G401 (cell line): ENCODE measurements at regions not wholly inside any gene's neighbourhood (a gene's known extent, or its start where the extent isn't known, plus 50 kb on each side); places are given as distances from the start of the nearest gene placed in this dataset.
"Not testable (repeated sequence)": the region's sequence is repeated elsewhere in the genome, so short reads cannot be mapped to it uniquely, and the experiment has no call there.

Experiments
- DNase-seq: peaks from one replicate; pipeline ENCODE4 v3.0.0-alpha.2; 2015; ENCODE audit warnings: low spot score
- in situ Hi-C: cut with HindIII; loops from 2 replicates; pipeline ENCODE4 v1.10.0; 2016; ENCODE audit warnings: low sequenced_read_pairs, mixed read lengths

GRCh38 chr10:91745090-91745831 is 53.0 kb upstream of the TNKS2 start:
- DNase-seq, result peak; percentile 19
- in situ Hi-C loops, result no loop called here

GRCh38 chr10:91743465-91743864 is 54.8 kb upstream of the TNKS2 start:
- DNase-seq, result no peak
- in situ Hi-C loops, result no loop called here

- no peak for DNase-seq
- in situ Hi-C loops, result no loop called here
Measured at GRCh38 chr10:91742229-91742628, 56.0 kb upstream of the TNKS2 start.

GRCh38 chr10:91741356-91741755 is 56.9 kb upstream of the TNKS2 start:
- in situ Hi-C loops, result no loop called here
- DNase-seq, result no peak

GRCh38 chr10:91740353-91740924 is 57.8 kb upstream of the TNKS2 start:
- DNase-seq, result no peak
- in situ Hi-C loops, result no loop called here

GRCh38 chr10:91732265-91732664 is 66.0 kb upstream of the TNKS2 start:
- in situ Hi-C loops, DNase-seq: not testable (repeated sequence)

GRCh38 chr10:91729339-91729738 is 68.9 kb upstream of the TNKS2 start:
- DNase-seq, in situ Hi-C loops: not testable (repeated sequence)

- DNase-seq, result no peak
- in situ Hi-C loops, result no loop called here
Measured at GRCh38 chr10:91726355-91726754, 71.9 kb upstream of the TNKS2 start.

- no peak for DNase-seq
- in situ Hi-C loops, result no loop called here
Measured at GRCh38 chr10:91724933-91725332, 73.3 kb upstream of the TNKS2 start.

- in situ Hi-C loops, result no loop called here
- no peak for DNase-seq
Measured at GRCh38 chr10:91713461-91714072, 80.7 kb upstream of the PPP1R3C start.

GRCh38 chr10:91711885-91712680 is 79.2 kb upstream of the PPP1R3C start:
- in situ Hi-C loops, result no loop called here
- DNase-seq, result no peak

- DNase-seq, result no peak
- in situ Hi-C loops, result no loop called here
Measured at GRCh38 chr10:91709394-91709798, 76.5 kb upstream of the PPP1R3C start.

- in situ Hi-C loops, result no loop called here
- no peak for DNase-seq
Measured at GRCh38 chr10:91708174-91708861, 75.4 kb upstream of the PPP1R3C start.

- in situ Hi-C loops, result no loop called here
- no peak for DNase-seq
Measured at GRCh38 chr10:91707236-91707635, 74.4 kb upstream of the PPP1R3C start.

GRCh38 chr10:91705948-91706670 is 73.2 kb upstream of the PPP1R3C start:
- DNase-seq, result no peak
- in situ Hi-C loops, result no loop called here

- no peak for DNase-seq
- in situ Hi-C loops, result no loop called here
Measured at GRCh38 chr10:91702620-91703019, 69.7 kb upstream of the PPP1R3C start.

GRCh38 chr10:91700788-91701444 is 68.0 kb upstream of the PPP1R3C start:
- in situ Hi-C loops, result no loop called here
- no peak for DNase-seq

GRCh38 chr10:91700273-91700672 is 67.4 kb upstream of the PPP1R3C start:
- DNase-seq, result peak; percentile 11
- in situ Hi-C loops, result no loop called here
